SKM-1 treated with dmso at 0.1 percent for 144 hours (cell line): ENCODE measurements at regions not wholly inside any gene's neighbourhood (a gene's known extent, or its start where the extent isn't known, plus 50 kb on each side); places are given as distances from the start of the nearest gene placed in this dataset.

Experiments used
- DNase-seq: peaks from one replicate; lab custom pipeline; 2025; ENCODE audit not compliant: unreplicated experiment; lab: John Stamatoyannopoulos, UW

GRCh38 chr18:56096861-56097260, 508.9 kb upstream of the TCF4 start:
- no peak for DNase-seq

GRCh38 chr18:56089612-56090258, 501.7 kb upstream of the TCF4 start:
- peak; percentile 46 for DNase-seq

- DNase-seq, result no peak
Observed at GRCh38 chr18:56086786-56087185, 498.8 kb upstream of the TCF4 start.

GRCh38 chr18:56086176-56086575, 498.2 kb upstream of the TCF4 start:
- DNase-seq, result no peak

DNA sequence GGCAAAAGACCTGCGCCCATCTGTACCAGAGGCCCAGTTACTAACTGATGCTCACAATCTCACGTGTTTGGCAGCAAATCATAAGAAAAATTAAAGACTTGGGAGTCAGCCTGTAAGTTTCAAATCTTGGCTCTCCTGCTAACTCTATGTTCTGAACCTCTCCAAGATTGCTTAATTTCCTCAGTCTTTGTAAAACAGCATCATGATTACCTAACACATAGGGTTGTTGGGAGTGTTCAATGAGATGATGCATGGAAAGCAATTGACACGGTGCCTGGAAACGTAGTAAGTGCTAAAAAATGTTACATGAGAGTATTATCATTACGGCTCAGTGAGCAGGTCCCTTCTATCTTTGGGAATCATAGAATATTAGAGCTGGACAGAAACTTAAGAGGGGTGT, 497.6 kb upstream of the TCF4 start:
- no peak for DNase-seq

GRCh38 chr18:56083523-56084287, 495.7 kb upstream of the TCF4 start:
- DNase-seq, result no peak

- DNase-seq, result no peak
Observed at GRCh38 chr18:56083097-56083521, 495.1 kb upstream of the TCF4 start.

DNA sequence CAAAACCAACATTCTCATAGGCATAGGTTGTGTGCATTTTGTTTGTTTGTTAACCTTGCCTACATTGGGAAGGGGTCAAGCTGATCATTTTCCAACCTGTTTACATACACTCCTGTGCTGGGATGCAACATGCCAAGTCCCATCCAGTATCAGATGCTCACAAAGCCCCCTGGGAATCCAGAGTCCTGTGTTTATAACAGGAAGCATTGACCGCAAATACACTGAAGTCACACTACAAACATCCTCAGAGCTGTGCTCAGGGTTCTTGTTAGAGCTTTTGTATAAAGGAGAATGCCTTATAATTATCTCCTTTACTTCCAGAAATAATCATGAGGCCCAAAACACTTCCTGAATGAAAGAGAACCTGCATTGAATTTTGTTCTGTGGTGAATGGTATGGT, 488.7 kb upstream of the TCF4 start:
- DNase-seq, result no peak

DNA sequence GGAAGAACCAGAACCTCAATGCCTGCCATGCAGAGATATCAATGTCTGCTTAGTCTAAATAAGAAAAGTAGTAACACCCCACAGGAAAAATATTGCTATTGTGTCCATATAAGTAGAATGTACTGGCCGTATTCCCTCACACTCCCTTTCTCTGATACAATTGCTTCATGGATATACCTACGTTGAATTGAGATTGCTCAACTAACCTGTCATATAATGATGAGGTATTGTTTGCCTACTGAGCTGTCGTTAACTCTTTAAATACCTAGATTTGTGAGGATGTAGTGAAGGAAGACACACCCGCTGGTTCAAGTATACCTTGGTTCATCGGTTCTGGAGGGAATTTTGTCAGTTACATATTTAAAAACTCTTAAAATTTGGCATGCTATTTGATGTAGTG, 480.7 kb upstream of the TCF4 start:
- no peak for DNase-seq

DNA sequence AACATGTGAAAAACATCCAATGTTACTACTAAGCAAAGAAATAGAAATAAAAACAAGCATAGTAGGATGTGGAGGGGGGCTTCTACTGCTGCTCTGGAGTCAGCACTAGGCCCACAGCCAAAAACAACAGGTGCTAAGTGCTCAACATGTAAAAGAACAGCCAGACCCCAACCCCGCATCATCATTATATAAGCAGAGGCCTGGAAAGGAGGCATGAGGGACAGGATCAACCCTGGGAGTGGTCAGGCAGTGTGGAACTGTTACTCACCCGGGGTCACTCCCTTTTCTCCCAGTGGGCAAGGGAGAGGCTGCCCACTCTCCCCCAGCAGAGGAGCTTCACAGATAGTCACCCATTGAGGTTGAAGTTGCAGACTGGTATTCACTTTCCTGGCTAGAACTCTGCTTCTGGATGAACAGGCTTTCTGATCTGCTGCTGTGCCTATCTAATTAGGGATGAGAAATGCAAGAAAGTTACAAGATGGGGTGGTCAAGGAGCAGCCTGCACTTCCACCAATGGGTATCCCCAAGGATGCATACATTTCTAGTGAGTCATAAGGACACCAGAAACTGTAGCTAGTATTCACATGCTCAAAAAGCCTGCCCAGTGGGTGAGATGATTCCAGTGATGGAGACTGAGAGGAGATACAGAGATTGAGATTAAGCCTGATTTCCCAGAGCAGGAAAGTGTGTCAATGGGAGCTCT, 480.1 kb upstream of the TCF4 start:
- no peak for DNase-seq

- no peak for DNase-seq
Observed at GRCh38 chr18:56067214-56067894, 479.4 kb upstream of the TCF4 start.

- no peak for DNase-seq
Observed at GRCh38 chr18:56066524-56067213, 478.7 kb upstream of the TCF4 start.

DNA sequence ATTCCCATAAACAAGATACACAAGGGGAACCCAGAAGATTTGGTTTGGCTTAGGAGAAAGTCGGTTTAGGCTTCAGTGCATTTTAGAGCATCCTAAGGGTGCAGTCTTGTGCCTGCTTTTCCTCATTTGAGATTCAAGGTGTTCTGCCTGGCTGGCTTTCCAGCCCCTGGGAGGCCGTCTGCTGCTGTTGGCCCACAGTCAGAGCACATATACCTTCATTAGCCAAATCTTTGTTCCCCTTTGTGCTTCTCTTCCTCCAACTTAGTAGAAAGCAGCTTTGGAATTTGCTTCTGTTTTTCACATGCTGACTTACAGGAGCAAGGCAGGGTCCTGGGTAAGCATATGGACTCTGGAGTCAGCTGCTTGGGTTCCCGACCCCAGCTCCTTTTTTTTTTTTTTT, 477.1 kb upstream of the TCF4 start:
- DNase-seq, result no peak

- DNase-seq, result no peak
Observed at GRCh38 chr18:56062931-56063330, 474.9 kb upstream of the TCF4 start.

DNA sequence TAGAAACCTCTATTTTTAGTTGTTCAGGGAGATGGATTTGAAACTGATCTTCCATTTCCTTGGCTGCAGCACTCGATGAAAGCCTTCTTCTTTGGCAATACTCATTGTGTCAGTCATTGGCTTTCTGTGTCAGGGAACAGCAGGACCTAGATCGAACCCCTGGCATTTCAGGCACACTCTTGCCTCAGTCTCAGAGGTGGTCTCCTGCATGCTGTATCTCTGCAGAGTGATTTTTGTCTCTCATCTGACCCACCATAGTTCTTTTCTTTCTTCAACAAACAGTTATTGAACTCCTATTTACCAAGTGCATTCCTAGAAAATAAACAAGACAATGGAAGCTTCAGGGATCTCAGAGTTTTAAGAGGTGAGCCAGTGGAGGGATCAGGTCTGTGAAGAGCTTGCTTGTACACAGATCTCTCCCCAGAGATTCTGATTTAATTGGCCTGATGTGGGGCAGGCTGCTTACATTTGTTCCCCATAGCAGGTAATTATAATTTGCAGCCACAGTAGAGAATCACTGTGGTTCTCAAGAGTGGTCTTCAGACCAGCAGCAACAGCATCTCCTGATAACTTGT, 473.1 kb upstream of the TCF4 start:
- DNase-seq, result no peak

GRCh38 chr18:56052202-56052601, 464.2 kb upstream of the TCF4 start:
- no peak for DNase-seq

DNA sequence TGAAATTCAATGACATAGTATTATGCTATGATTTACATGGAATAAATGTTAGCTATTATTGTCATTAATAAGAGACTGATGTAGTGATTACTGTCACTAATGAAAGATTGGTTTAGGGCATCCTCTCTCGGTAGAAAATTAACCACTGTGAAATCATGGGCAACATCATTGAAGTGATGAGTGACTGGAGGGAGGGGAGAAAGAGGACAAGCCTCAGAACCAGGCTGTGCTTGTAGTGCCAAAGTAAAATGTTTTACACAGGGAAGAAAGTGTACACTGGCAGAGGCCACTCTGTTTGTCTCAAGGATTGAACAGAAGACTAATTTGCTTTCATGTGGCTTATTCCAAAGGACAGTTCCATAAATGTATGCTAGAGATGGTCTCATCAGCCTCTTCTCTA, 456.2 kb upstream of the TCF4 start:
- DNase-seq, result no peak

- no peak for DNase-seq
Observed at GRCh38 chr18:56043641-56044061, 455.7 kb upstream of the TCF4 start.

DNA sequence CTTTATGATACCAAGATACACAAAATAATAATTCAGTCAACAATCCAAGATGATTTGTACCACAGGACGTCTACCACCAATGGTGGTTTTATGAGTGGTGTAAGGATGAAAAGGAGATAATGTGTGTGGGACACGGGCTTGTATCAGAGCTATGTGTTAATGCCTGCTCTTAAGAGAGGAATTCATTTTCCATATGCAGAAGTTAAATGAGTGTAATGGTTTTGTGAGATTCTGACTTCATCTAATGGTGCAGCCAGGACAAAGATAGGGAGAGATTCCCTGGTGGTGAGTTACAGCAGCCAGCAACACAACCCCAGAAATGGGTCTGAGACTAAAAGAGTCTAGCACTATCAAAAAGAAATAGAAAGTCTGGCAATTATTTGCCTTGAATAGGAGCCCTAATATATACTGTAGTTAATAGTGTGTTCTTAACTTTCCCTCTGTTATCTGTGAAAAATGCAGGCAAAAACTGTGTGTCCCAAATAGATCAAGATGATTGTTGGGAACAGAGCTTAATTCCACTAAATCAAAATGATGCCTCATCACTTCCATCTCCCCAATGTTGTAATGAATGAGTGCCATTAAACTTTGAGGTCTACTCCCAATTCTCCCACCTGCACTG, 455.0 kb upstream of the TCF4 start:
- no peak for DNase-seq
